ENCODE measurements at regions not wholly inside any gene's neighbourhood (a gene's known extent, or its start where the extent isn't known, plus 50 kb on each side); places are given as distances from the start of the nearest gene placed in this dataset.

DNA sequence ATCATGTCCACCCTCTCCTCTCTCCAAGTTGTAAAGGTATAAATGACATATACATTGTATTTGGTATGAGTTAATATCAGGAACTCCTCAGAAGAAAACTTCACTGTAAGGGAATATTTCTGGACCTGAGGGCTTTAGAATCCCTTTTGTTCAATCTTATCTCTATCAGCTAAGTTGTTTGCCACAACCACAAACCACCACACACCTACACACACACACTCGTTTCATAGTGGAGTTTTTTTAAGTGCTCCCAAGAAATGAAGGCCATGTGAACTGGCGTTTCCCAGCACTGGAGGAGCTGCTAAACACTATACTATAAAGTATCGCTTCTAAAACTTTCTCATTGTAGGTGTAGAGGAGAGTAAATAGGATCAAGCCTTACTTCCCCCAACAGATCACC is 64.8 kb upstream of the GHITM start:
- no peak for DNase-seq (ENCODE audit: low spot score)
- H3K9me3 ChIP-seq (replicated peaks in 1 of 2; ENCODE audit: control insufficient read depth in 2 of 2, insufficient read depth in 1 of 2, low read depth in 1 of 2, low read length in 2 of 2) = no peaks in the 10 kb centered on the region
- no peak overlapping the region for H3K27ac ChIP-seq (replicated peaks; ENCODE audit: low read length)
- no peak overlapping the region for H2BK120ac ChIP-seq (ENCODE audit: low read depth, low read length)
- H4K91ac ChIP-seq (ENCODE audit: low read depth, low read length, poor library complexity) = no peak overlapping the region
- H3K4me2 ChIP-seq (ENCODE audit: insufficient read depth, low read length, poor library complexity, severe bottlenecking) = no peak overlapping the region
- H3K23ac ChIP-seq (ENCODE audit: low read depth, low read length, poor library complexity) = no peak overlapping the region
- H2BK15ac ChIP-seq (ENCODE audit: low read length) = no peak overlapping the region
- H3K9ac ChIP-seq (ENCODE audit: low read depth, low read length, poor library complexity) = no peak overlapping the region
- no peaks in the 10 kb centered on the region for H3K4me1 ChIP-seq (ENCODE audit: control insufficient read depth in 2 of 2, insufficient read depth in 1 of 2, low read depth in 1 of 2, low read length in 2 of 2)
- no peak overlapping the region for H4K8ac ChIP-seq (ENCODE audit: low read depth, low read length)
- H2AK5ac ChIP-seq (ENCODE audit: low read depth, low read length) = no peak overlapping the region
- no peaks in the 10 kb centered on the region for H3K79me1 ChIP-seq (ENCODE audit: low read depth, low read length)
- WGBS, 2 donors (ENCODE audit: extremely low coverage in 2 of 2, insufficient read length in 2 of 2, insufficient replicate concordance in 1 of 2) = no CpG with 5 or more reads among the region's 3 CpGs
- H3K18ac ChIP-seq (ENCODE audit: low read length) = no peak overlapping the region
- H2BK5ac ChIP-seq (ENCODE audit: low read length) = no peak overlapping the region
- H3K27me3 ChIP-seq (ENCODE audit: control insufficient read depth in 3 of 3, insufficient read depth in 3 of 3, low read depth in 1 of 3, low read length in 3 of 3) = no peaks in the 10 kb centered on the region
- no peak overlapping the region for H2BK12ac ChIP-seq (ENCODE audit: low read length)
- no peak overlapping the region for H3K4ac ChIP-seq (ENCODE audit: low read length)
- no peaks in the 10 kb centered on the region for H3K36me3 ChIP-seq (replicated peaks in 1 of 2; ENCODE audit: control insufficient read depth in 2 of 2, insufficient read depth in 2 of 2, low read length in 2 of 2)
- H2AFZ ChIP-seq (ENCODE audit: low read length) = no peak overlapping the region
- H3K4me3 ChIP-seq (ENCODE audit: low read length in 2 of 2) = no peak overlapping the region
- no peak overlapping the region for H3K14ac ChIP-seq (ENCODE audit: low read length)

GRCh38 chr10:84075226-84076046 is 63.9 kb upstream of the GHITM start:
- H3K9me3 ChIP-seq (replicated peaks in 1 of 2; ENCODE audit: control insufficient read depth in 2 of 2, insufficient read depth in 1 of 2, low read depth in 1 of 2, low read length in 2 of 2) = no peaks in the 10 kb centered on the region
- no CpG with 5 or more reads among the region's 4 CpGs for WGBS, 2 donors (ENCODE audit: extremely low coverage in 2 of 2, insufficient read length in 2 of 2, insufficient replicate concordance in 1 of 2)
- no peak overlapping the region for H2BK120ac ChIP-seq (ENCODE audit: low read depth, low read length)
- H3K27me3 ChIP-seq (ENCODE audit: control insufficient read depth in 3 of 3, insufficient read depth in 3 of 3, low read depth in 1 of 3, low read length in 3 of 3) = no peaks in the 10 kb centered on the region
- H3K27ac ChIP-seq (replicated peaks; ENCODE audit: low read length) = no peak overlapping the region
- no peak overlapping the region for H3K4ac ChIP-seq (ENCODE audit: low read length)
- H2AFZ ChIP-seq (ENCODE audit: low read length) = no peak overlapping the region
- no peaks in the 10 kb centered on the region for H3K36me3 ChIP-seq (replicated peaks in 1 of 2; ENCODE audit: control insufficient read depth in 2 of 2, insufficient read depth in 2 of 2, low read length in 2 of 2)
- H3K4me3 ChIP-seq (ENCODE audit: low read length in 2 of 2) = no peak overlapping the region
- DNase-seq (ENCODE audit: low spot score) = no peak
- no peak overlapping the region for H3K14ac ChIP-seq (ENCODE audit: low read length)
- H4K8ac ChIP-seq (ENCODE audit: low read depth, low read length) = no peak overlapping the region
- no peak overlapping the region for H2BK12ac ChIP-seq (ENCODE audit: low read length)
- H3K4me2 ChIP-seq (ENCODE audit: insufficient read depth, low read length, poor library complexity, severe bottlenecking) = no peak overlapping the region
- no peak overlapping the region for H3K23ac ChIP-seq (ENCODE audit: low read depth, low read length, poor library complexity)
- no peaks in the 10 kb centered on the region for H3K4me1 ChIP-seq (ENCODE audit: control insufficient read depth in 2 of 2, insufficient read depth in 1 of 2, low read depth in 1 of 2, low read length in 2 of 2)
- no peak overlapping the region for H2AK5ac ChIP-seq (ENCODE audit: low read depth, low read length)
- H3K18ac ChIP-seq (ENCODE audit: low read length) = no peak overlapping the region
- no peak overlapping the region for H2BK15ac ChIP-seq (ENCODE audit: low read length)
- H3K79me1 ChIP-seq (ENCODE audit: low read depth, low read length) = no peaks in the 10 kb centered on the region
- H4K91ac ChIP-seq (ENCODE audit: low read depth, low read length, poor library complexity) = no peak overlapping the region
- no peak overlapping the region for H2BK5ac ChIP-seq (ENCODE audit: low read length)
- no peak overlapping the region for H3K9ac ChIP-seq (ENCODE audit: low read depth, low read length, poor library complexity)

DNA sequence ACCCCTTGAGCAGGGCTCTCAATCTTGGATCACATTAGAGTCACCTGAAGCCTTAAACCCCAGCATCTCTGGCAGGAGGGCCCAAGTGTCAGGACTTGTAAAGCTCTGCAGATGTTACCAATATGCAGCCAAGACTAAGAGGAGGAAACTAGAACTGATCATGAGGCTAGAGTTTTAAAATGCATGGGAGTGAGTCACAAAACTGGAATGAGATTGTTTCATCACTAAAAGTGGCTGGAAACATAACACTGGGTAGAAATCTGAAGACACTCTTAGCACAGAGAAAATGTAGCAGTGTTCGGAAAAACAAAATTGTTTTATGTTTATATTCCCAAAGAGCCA is 63.3 kb upstream of the GHITM start:
- Histone ChIP-seq H2AFZ (ENCODE audit: low read length) (no peak overlapping the region), H3K27ac (replicated peaks; ENCODE audit: low read length) (no peak overlapping the region), H2BK12ac (ENCODE audit: low read length) (no peak overlapping the region), H3K4ac (ENCODE audit: low read length) (no peak overlapping the region), H3K79me1 (ENCODE audit: low read depth, low read length) (no peaks in the 10 kb centered on the region), H2BK15ac (ENCODE audit: low read length) (no peak overlapping the region), H2AK5ac (ENCODE audit: low read depth, low read length) (no peak overlapping the region), H3K4me3 (ENCODE audit: low read length in 2 of 2) (no peak overlapping the region), H3K4me2 (ENCODE audit: insufficient read depth, low read length, poor library complexity, severe bottlenecking) (no peak overlapping the region), H4K8ac (ENCODE audit: low read depth, low read length) (no peak overlapping the region), H3K14ac (ENCODE audit: low read length) (no peak overlapping the region), H3K18ac (ENCODE audit: low read length) (no peak overlapping the region), H3K36me3 (replicated peaks in 1 of 2; ENCODE audit: control insufficient read depth in 2 of 2, insufficient read depth in 2 of 2, low read length in 2 of 2) (no peaks in the 10 kb centered on the region), H3K9me3 (replicated peaks in 1 of 2; ENCODE audit: control insufficient read depth in 2 of 2, insufficient read depth in 1 of 2, low read depth in 1 of 2, low read length in 2 of 2) (no peaks in the 10 kb centered on the region), H2BK120ac (ENCODE audit: low read depth, low read length) (no peak overlapping the region), H3K23ac (ENCODE audit: low read depth, low read length, poor library complexity) (no peak overlapping the region), H3K9ac (ENCODE audit: low read depth, low read length, poor library complexity) (no peak overlapping the region), H2BK5ac (ENCODE audit: low read length) (no peak overlapping the region), H3K27me3 (ENCODE audit: control insufficient read depth in 3 of 3, insufficient read depth in 3 of 3, low read depth in 1 of 3, low read length in 3 of 3) (no peaks in the 10 kb centered on the region), H4K91ac (ENCODE audit: low read depth, low read length, poor library complexity) (no peak overlapping the region), H3K4me1 (ENCODE audit: control insufficient read depth in 2 of 2, insufficient read depth in 1 of 2, low read depth in 1 of 2, low read length in 2 of 2) (no peaks in the 10 kb centered on the region)
- DNase-seq (ENCODE audit: low spot score) = no peak
- no CpG with 5 or more reads among the region's 1 CpG for WGBS, 2 donors (ENCODE audit: extremely low coverage in 2 of 2, insufficient read length in 2 of 2, insufficient replicate concordance in 1 of 2)

DNA sequence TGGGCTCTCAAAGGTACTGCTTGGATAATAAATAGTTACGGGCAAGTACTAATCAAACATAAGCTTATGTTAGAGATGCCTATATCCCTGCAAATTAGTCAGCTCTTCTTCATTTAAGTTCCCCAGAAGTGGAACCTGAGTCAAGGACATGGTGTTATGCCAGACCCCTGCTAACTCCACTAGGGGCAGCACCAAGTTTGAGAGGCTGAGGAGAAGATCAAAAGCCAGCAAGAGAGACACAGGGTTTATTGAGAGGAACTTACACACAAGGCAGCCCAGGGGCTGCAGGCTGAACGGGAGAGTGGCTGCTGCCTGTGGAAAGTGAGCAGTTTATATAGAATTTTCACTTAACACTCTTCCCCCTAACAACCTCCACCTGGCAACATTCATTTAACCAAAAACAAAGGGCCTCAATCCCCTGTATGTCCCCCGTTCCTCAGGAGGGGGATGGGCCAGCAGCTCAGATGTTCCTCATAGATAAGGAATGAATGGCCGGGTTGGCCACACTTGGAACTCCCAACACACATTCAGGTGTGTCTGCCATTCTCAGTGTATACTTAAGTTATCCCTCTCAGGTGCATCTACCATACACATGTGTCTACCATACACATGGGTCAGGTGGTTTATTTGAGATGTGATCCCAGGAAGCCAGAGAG is 62.6 kb upstream of the GHITM start:
- Histone ChIP-seq H3K9ac (ENCODE audit: low read depth, low read length, poor library complexity) (no peak overlapping the region), H2BK5ac (ENCODE audit: low read length) (no peak overlapping the region), H4K91ac (ENCODE audit: low read depth, low read length, poor library complexity) (no peak overlapping the region), H3K27ac (replicated peaks; ENCODE audit: low read length) (no peak overlapping the region), H2BK120ac (ENCODE audit: low read depth, low read length) (no peak overlapping the region), H4K8ac (ENCODE audit: low read depth, low read length) (no peak overlapping the region), H2AFZ (ENCODE audit: low read length) (no peak overlapping the region), H3K79me1 (ENCODE audit: low read depth, low read length) (no peaks in the 10 kb centered on the region), H3K4me3 (ENCODE audit: low read length in 2 of 2) (no peak overlapping the region), H3K9me3 (replicated peaks in 1 of 2; ENCODE audit: control insufficient read depth in 2 of 2, insufficient read depth in 1 of 2, low read depth in 1 of 2, low read length in 2 of 2) (no peaks in the 10 kb centered on the region), H2BK12ac (ENCODE audit: low read length) (no peak overlapping the region), H2BK15ac (ENCODE audit: low read length) (no peak overlapping the region), H3K18ac (ENCODE audit: low read length) (no peak overlapping the region), H3K4me2 (ENCODE audit: insufficient read depth, low read length, poor library complexity, severe bottlenecking) (no peak overlapping the region), H3K14ac (ENCODE audit: low read length) (no peak overlapping the region), H3K4ac (ENCODE audit: low read length) (no peak overlapping the region), H3K27me3 (ENCODE audit: control insufficient read depth in 3 of 3, insufficient read depth in 3 of 3, low read depth in 1 of 3, low read length in 3 of 3) (no peaks in the 10 kb centered on the region), H3K36me3 (replicated peaks in 1 of 2; ENCODE audit: control insufficient read depth in 2 of 2, insufficient read depth in 2 of 2, low read length in 2 of 2) (no peaks in the 10 kb centered on the region), H2AK5ac (ENCODE audit: low read depth, low read length) (no peak overlapping the region), H3K4me1 (ENCODE audit: control insufficient read depth in 2 of 2, insufficient read depth in 1 of 2, low read depth in 1 of 2, low read length in 2 of 2) (no peaks in the 10 kb centered on the region), H3K23ac (ENCODE audit: low read depth, low read length, poor library complexity) (no peak overlapping the region)
- WGBS, 2 donors (ENCODE audit: extremely low coverage in 2 of 2, insufficient read length in 2 of 2, insufficient replicate concordance in 1 of 2) = no CpG with 5 or more reads among the region's 4 CpGs
- no peak for DNase-seq (ENCODE audit: low spot score)
